ENCODE measurements at regions not wholly inside any gene's neighbourhood (a gene's known extent, or its start where the extent isn't known, plus 50 kb on each side); places are given as distances from the start of the nearest gene placed in this dataset.

GRCh38 chr12:74781991-74782485 lies 244.4 kb downstream of the ATXN7L3B start:
- no peak overlapping the region for H3K27ac ChIP-seq (ENCODE audit: low read length)

GRCh38 chr12:74790931-74791330 lies 253.3 kb downstream of the ATXN7L3B start:
- TF ChIP-seq EZH2 (IDR thresholded peaks at IDR 0.05; ENCODE audit: borderline replicate concordance, low read depth, low read length, severe bottlenecking), result no peak
- no peak for TF ChIP-seq CTCF (IDR thresholded peaks at IDR 0.05; ENCODE audit: borderline replicate concordance, extremely low read depth, low read length, poor library complexity, severe bottlenecking)
- Histone ChIP-seq H3K4me1 (ENCODE audit: insufficient read depth, low read length) (no peaks in the 10 kb centered on the region), H3K4me2 (ENCODE audit: insufficient read depth, low read length) (no peak overlapping the region), H3K79me2 (ENCODE audit: insufficient read depth, low read length) (no peaks in the 10 kb centered on the region), H3K4me3 (ENCODE audit: low read depth in 1 of 2, low read length in 2 of 2) (no peak overlapping the region), H4K20me1 (ENCODE audit: insufficient read depth, low read length) (no peaks in the 10 kb centered on the region), H3K27ac (ENCODE audit: low read length) (no peak overlapping the region), H3K27me3 (ENCODE audit: insufficient read depth, low read length, poor library complexity) (no peaks in the 10 kb centered on the region), H3K9ac (ENCODE audit: low read depth, low read length) (no peak overlapping the region), H2AFZ (ENCODE audit: low read depth, low read length) (no peak overlapping the region), H3K9me3 (ENCODE audit: insufficient read depth, low read length, severe bottlenecking) (no peaks in the 10 kb centered on the region), H3K36me3 (ENCODE audit: insufficient read depth, low read length) (no peaks in the 10 kb centered on the region)
- no peak for ATAC-seq (ENCODE audit: insufficient read depth, low read depth)
- no peak for DNase-seq

More at GRCh38 chr12:74781991-74782485, 244.4 kb downstream of the ATXN7L3B start:
- Histone ChIP-seq H4K20me1 (ENCODE audit: insufficient read depth, low read length) (no peaks in the 10 kb centered on the region), H3K79me2 (ENCODE audit: insufficient read depth, low read length) (no peaks in the 10 kb centered on the region), H3K9me3 (ENCODE audit: insufficient read depth, low read length, severe bottlenecking) (no peaks in the 10 kb centered on the region), H3K27me3 (ENCODE audit: insufficient read depth, low read length, poor library complexity) (no peaks in the 10 kb centered on the region), H2AFZ (ENCODE audit: low read depth, low read length) (no peak overlapping the region), H3K4me3 (ENCODE audit: low read depth in 1 of 2, low read length in 2 of 2) (no peak overlapping the region), H3K4me2 (ENCODE audit: insufficient read depth, low read length) (no peak overlapping the region), H3K36me3 (ENCODE audit: insufficient read depth, low read length) (no peaks in the 10 kb centered on the region), H3K9ac (ENCODE audit: low read depth, low read length) (no peak overlapping the region), H3K4me1 (ENCODE audit: insufficient read depth, low read length) (no peaks in the 10 kb centered on the region)
- TF ChIP-seq EZH2 (IDR thresholded peaks at IDR 0.05; ENCODE audit: borderline replicate concordance, low read depth, low read length, severe bottlenecking), result no peak
- no peak for TF ChIP-seq CTCF (IDR thresholded peaks at IDR 0.05; ENCODE audit: borderline replicate concordance, extremely low read depth, low read length, poor library complexity, severe bottlenecking)
- DNase-seq (no peak), ATAC-seq (ENCODE audit: insufficient read depth, low read depth) (no peak)

GRCh38 chr12:74791365-74791764 lies 253.7 kb downstream of the ATXN7L3B start:
- Histone ChIP-seq H3K4me1 (ENCODE audit: insufficient read depth, low read length) (no peaks in the 10 kb centered on the region), H3K4me2 (ENCODE audit: insufficient read depth, low read length) (no peak overlapping the region), H3K27ac (ENCODE audit: low read length) (no peak overlapping the region), H3K79me2 (ENCODE audit: insufficient read depth, low read length) (no peaks in the 10 kb centered on the region), H3K9ac (ENCODE audit: low read depth, low read length) (no peak overlapping the region), H3K36me3 (ENCODE audit: insufficient read depth, low read length) (no peaks in the 10 kb centered on the region), H3K27me3 (ENCODE audit: insufficient read depth, low read length, poor library complexity) (no peaks in the 10 kb centered on the region), H3K4me3 (ENCODE audit: low read depth in 1 of 2, low read length in 2 of 2) (no peak overlapping the region), H2AFZ (ENCODE audit: low read depth, low read length) (no peak overlapping the region), H4K20me1 (ENCODE audit: insufficient read depth, low read length) (no peaks in the 10 kb centered on the region), H3K9me3 (ENCODE audit: insufficient read depth, low read length, severe bottlenecking) (no peaks in the 10 kb centered on the region)
- ATAC-seq (ENCODE audit: insufficient read depth, low read depth) (no peak), DNase-seq (no peak)
- TF ChIP-seq EZH2 (IDR thresholded peaks at IDR 0.05; ENCODE audit: borderline replicate concordance, low read depth, low read length, severe bottlenecking), result no peak
- no peak for TF ChIP-seq CTCF (IDR thresholded peaks at IDR 0.05; ENCODE audit: borderline replicate concordance, extremely low read depth, low read length, poor library complexity, severe bottlenecking)

- no peaks in the 10 kb centered on the region for H3K9me3 ChIP-seq (ENCODE audit: insufficient read depth, low read length, severe bottlenecking)
- H3K27ac ChIP-seq (ENCODE audit: low read length), result no peak overlapping the region
- H2AFZ ChIP-seq (ENCODE audit: low read depth, low read length), result no peak overlapping the region
- no peak overlapping the region for H3K4me2 ChIP-seq (ENCODE audit: insufficient read depth, low read length)
- no peak overlapping the region for H3K4me3 ChIP-seq (ENCODE audit: low read depth in 1 of 2, low read length in 2 of 2)
- no peaks in the 10 kb centered on the region for H3K4me1 ChIP-seq (ENCODE audit: insufficient read depth, low read length)
- no peaks in the 10 kb centered on the region for H3K36me3 ChIP-seq (ENCODE audit: insufficient read depth, low read length)
- no peaks in the 10 kb centered on the region for H4K20me1 ChIP-seq (ENCODE audit: insufficient read depth, low read length)
- TF ChIP-seq EZH2 (IDR thresholded peaks at IDR 0.05; ENCODE audit: borderline replicate concordance, low read depth, low read length, severe bottlenecking) (no peak), CTCF (IDR thresholded peaks at IDR 0.05; ENCODE audit: borderline replicate concordance, extremely low read depth, low read length, poor library complexity, severe bottlenecking) (no peak)
- ATAC-seq (ENCODE audit: insufficient read depth, low read depth) (no peak), DNase-seq (no peak)
- H3K27me3 ChIP-seq (ENCODE audit: insufficient read depth, low read length, poor library complexity), result no peaks in the 10 kb centered on the region
- H3K79me2 ChIP-seq (ENCODE audit: insufficient read depth, low read length), result no peaks in the 10 kb centered on the region
- H3K9ac ChIP-seq (ENCODE audit: low read depth, low read length), result no peak overlapping the region
Observed at GRCh38 chr12:74794522-74794921, 256.9 kb downstream of the ATXN7L3B start.

Data from DND-41 (cell line).